Esophagus squamous epithelium (tissue), 4 donors: ENCODE measurements at regions not wholly inside any gene's neighbourhood (a gene's known extent, or its start where the extent isn't known, plus 50 kb on each side); places are given as distances from the start of the nearest gene placed in this dataset.

Experiments used
- CTCF ChIP-seq, 6 experiments: fragments of 450-650 bp in 4 of 6; fragments of 200-600 bp in 2 of 6; sonication (generic) in 2 of 6; IDR thresholded peaks; one replicate each; pipeline ENCODE4 v1.5.1; 2016 to 2019; ENCODE audit warnings: antibody characterized with exemption in 6 of 6, mild to moderate bottlenecking in 4 of 6, moderate library complexity in 4 of 6
- POLR2A ChIP-seq, 4 donors: fragments of 450-650 bp; IDR thresholded peaks; one replicate each; pipeline ENCODE4 v1.6.1; 2017; ENCODE audit warnings: antibody characterized with exemption in 4 of 4, mild to moderate bottlenecking in 4 of 4, moderate library complexity in 3 of 4

- TF ChIP-seq POLR2A (IDR thresholded peaks at IDR 0.05): no peak
- TF ChIP-seq CTCF (IDR thresholded peaks at IDR 0.05): no peak
Measured at GRCh38 chr7:28280516-28280915, 99.9 kb upstream of the JAZF1 start.
